K562 (cell line): ENCODE measurements at regions not wholly inside any gene's neighbourhood (a gene's known extent, or its start where the extent isn't known, plus 50 kb on each side); places are given as distances from the start of the nearest gene placed in this dataset.

Experiments
- FOXA1 ChIP-seq: fragments of 450-650 bp; IDR thresholded peaks from 2 replicates; pipeline ENCODE4 v1.6.1; 2016; ENCODE audit warnings: mild to moderate bottlenecking, borderline replicate concordance
- GTF2E2 ChIP-seq: fragments of 200-800 bp; sonication (Bioruptor generic); IDR thresholded peaks from 2 replicates; pipeline ENCODE4 v1.6.1; 2016; ENCODE audit warnings: missing genetic modification characterization, missing compliant biosample characterization
- HDAC8 ChIP-seq: fragments of 450-650 bp; IDR thresholded peaks from 2 replicates; pipeline ENCODE4 v1.6.1; 2016; ENCODE audit warnings: mild to moderate bottlenecking, missing genetic modification characterization, moderate library complexity, missing compliant biosample characterization
- KLF6 ChIP-seq: fragments of 250-450 bp; sonication (Bioruptor Pico); IDR thresholded peaks from 2 replicates; pipeline ENCODE4 v1.4.0; 2020; ENCODE audit warnings: mild to moderate bottlenecking, moderate library complexity, borderline replicate concordance
- PHB ChIP-seq: fragments of 250-450 bp; sonication (Bioruptor Pico); IDR thresholded peaks from 2 replicates; pipeline ENCODE4 v1.5.0; 2021
- RBFOX2 ChIP-seq: fragments of 200-400 bp; formaldehyde crosslinking; IDR thresholded peaks from 2 replicates; pipeline ENCODE4 v1.6.1; 2017; ENCODE audit warnings: low read depth, mild to moderate bottlenecking, low read length, moderate library complexity
- ZNF212 ChIP-seq: fragments of 450-650 bp; formaldehyde crosslinking; IDR thresholded peaks from 2 replicates; pipeline ENCODE4 v1.4.0; 2020; ENCODE audit warnings: mild to moderate bottlenecking
- TF ChIP-seq, protein P1 (sequence below): fragments of 250-450 bp; sonication (Bioruptor Pico); IDR thresholded peaks from 2 replicates; pipeline ENCODE4 v1.8.0; 2022; ENCODE audit warnings: inconsistent platforms, mild to moderate bottlenecking, moderate library complexity, borderline replicate concordance
- TF ChIP-seq, protein P2 (sequence below): fragments of 200-800 bp; sonication (Bioruptor generic); IDR thresholded peaks from 2 replicates; pipeline ENCODE4 v1.6.1; 2016; ENCODE audit warnings: missing genetic modification characterization, missing compliant biosample characterization
- TF ChIP-seq, protein P3 (sequence below): fragments of 450-650 bp; conservative IDR thresholded peaks from 2 replicates; pipeline ENCODE4 v1.6.1; 2016; ENCODE audit warnings: missing genetic modification characterization, low read depth, mild to moderate bottlenecking, control low read depth, missing compliant biosample characterization
- TF ChIP-seq, protein P4 (sequence below): fragments of 450-650 bp; IDR thresholded peaks from 2 replicates; pipeline ENCODE4 v1.6.1; 2016; ENCODE audit warnings: low read depth

DNA sequence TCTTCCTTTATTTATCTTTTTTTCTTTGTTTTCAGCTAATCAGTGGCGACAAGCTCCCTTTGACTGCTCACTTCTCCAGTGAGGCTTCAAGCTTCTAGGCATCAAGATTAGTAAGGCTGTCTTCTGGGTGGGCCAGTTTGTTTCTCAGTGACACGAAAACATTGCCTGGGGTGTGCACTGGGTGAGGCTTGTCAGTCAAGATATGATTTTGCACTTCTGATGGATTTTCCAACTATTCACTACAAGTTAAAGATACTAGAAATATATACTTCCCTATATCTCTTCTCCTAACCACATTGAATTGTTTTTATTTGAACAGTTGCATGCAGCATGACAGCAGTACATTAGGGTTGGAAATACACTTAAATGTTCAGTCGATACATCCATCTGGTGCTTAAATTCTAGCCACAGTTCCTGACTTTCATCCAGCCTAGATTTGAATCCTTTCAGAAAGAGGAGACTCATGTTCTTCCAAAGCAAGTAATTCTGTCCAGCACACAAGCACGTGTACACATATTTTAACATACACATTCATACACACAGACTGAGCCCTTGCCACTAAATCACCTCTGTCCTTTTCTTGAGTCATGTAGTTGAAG is 275.6 kb upstream of the NOVA1 start (continued):
- TF ChIP-seq PHB (CRISPR knock-in tag) (no peak), FOXA1 (no peak), GTF2E2 (tag) (no peak), HDAC8 (no peak), RBFOX2 (no peak), ZNF212 (no peak), KLF6 (CRISPR knock-in tag) (no peak)
- TF ChIP-seq, protein P1, sequence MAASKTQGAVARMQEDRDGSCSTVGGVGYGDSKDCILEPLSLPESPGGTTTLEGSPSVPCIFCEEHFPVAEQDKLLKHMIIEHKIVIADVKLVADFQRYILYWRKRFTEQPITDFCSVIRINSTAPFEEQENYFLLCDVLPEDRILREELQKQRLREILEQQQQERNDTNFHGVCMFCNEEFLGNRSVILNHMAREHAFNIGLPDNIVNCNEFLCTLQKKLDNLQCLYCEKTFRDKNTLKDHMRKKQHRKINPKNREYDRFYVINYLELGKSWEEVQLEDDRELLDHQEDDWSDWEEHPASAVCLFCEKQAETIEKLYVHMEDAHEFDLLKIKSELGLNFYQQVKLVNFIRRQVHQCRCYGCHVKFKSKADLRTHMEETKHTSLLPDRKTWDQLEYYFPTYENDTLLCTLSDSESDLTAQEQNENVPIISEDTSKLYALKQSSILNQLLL (CRISPR knock-in tag), result no peak
- TF ChIP-seq, protein P2, sequence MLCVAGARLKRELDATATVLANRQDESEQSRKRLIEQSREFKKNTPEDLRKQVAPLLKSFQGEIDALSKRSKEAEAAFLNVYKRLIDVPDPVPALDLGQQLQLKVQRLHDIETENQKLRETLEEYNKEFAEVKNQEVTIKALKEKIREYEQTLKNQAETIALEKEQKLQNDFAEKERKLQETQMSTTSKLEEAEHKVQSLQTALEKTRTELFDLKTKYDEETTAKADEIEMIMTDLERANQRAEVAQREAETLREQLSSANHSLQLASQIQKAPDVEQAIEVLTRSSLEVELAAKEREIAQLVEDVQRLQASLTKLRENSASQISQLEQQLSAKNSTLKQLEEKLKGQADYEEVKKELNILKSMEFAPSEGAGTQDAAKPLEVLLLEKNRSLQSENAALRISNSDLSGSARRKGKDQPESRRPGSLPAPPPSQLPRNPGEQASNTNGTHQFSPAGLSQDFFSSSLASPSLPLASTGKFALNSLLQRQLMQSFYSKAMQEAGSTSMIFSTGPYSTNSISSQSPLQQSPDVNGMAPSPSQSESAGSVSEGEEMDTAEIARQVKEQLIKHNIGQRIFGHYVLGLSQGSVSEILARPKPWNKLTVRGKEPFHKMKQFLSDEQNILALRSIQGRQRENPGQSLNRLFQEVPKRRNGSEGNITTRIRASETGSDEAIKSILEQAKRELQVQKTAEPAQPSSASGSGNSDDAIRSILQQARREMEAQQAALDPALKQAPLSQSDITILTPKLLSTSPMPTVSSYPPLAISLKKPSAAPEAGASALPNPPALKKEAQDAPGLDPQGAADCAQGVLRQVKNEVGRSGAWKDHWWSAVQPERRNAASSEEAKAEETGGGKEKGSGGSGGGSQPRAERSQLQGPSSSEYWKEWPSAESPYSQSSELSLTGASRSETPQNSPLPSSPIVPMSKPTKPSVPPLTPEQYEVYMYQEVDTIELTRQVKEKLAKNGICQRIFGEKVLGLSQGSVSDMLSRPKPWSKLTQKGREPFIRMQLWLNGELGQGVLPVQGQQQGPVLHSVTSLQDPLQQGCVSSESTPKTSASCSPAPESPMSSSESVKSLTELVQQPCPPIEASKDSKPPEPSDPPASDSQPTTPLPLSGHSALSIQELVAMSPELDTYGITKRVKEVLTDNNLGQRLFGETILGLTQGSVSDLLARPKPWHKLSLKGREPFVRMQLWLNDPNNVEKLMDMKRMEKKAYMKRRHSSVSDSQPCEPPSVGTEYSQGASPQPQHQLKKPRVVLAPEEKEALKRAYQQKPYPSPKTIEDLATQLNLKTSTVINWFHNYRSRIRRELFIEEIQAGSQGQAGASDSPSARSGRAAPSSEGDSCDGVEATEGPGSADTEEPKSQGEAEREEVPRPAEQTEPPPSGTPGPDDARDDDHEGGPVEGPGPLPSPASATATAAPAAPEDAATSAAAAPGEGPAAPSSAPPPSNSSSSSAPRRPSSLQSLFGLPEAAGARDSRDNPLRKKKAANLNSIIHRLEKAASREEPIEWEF, result no peak
- TF ChIP-seq, protein P3, sequence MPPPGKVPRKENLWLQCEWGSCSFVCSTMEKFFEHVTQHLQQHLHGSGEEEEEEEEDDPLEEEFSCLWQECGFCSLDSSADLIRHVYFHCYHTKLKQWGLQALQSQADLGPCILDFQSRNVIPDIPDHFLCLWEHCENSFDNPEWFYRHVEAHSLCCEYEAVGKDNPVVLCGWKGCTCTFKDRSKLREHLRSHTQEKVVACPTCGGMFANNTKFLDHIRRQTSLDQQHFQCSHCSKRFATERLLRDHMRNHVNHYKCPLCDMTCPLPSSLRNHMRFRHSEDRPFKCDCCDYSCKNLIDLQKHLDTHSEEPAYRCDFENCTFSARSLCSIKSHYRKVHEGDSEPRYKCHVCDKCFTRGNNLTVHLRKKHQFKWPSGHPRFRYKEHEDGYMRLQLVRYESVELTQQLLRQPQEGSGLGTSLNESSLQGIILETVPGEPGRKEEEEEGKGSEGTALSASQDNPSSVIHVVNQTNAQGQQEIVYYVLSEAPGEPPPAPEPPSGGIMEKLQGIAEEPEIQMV (tag), result no peak
- TF ChIP-seq, protein P4, sequence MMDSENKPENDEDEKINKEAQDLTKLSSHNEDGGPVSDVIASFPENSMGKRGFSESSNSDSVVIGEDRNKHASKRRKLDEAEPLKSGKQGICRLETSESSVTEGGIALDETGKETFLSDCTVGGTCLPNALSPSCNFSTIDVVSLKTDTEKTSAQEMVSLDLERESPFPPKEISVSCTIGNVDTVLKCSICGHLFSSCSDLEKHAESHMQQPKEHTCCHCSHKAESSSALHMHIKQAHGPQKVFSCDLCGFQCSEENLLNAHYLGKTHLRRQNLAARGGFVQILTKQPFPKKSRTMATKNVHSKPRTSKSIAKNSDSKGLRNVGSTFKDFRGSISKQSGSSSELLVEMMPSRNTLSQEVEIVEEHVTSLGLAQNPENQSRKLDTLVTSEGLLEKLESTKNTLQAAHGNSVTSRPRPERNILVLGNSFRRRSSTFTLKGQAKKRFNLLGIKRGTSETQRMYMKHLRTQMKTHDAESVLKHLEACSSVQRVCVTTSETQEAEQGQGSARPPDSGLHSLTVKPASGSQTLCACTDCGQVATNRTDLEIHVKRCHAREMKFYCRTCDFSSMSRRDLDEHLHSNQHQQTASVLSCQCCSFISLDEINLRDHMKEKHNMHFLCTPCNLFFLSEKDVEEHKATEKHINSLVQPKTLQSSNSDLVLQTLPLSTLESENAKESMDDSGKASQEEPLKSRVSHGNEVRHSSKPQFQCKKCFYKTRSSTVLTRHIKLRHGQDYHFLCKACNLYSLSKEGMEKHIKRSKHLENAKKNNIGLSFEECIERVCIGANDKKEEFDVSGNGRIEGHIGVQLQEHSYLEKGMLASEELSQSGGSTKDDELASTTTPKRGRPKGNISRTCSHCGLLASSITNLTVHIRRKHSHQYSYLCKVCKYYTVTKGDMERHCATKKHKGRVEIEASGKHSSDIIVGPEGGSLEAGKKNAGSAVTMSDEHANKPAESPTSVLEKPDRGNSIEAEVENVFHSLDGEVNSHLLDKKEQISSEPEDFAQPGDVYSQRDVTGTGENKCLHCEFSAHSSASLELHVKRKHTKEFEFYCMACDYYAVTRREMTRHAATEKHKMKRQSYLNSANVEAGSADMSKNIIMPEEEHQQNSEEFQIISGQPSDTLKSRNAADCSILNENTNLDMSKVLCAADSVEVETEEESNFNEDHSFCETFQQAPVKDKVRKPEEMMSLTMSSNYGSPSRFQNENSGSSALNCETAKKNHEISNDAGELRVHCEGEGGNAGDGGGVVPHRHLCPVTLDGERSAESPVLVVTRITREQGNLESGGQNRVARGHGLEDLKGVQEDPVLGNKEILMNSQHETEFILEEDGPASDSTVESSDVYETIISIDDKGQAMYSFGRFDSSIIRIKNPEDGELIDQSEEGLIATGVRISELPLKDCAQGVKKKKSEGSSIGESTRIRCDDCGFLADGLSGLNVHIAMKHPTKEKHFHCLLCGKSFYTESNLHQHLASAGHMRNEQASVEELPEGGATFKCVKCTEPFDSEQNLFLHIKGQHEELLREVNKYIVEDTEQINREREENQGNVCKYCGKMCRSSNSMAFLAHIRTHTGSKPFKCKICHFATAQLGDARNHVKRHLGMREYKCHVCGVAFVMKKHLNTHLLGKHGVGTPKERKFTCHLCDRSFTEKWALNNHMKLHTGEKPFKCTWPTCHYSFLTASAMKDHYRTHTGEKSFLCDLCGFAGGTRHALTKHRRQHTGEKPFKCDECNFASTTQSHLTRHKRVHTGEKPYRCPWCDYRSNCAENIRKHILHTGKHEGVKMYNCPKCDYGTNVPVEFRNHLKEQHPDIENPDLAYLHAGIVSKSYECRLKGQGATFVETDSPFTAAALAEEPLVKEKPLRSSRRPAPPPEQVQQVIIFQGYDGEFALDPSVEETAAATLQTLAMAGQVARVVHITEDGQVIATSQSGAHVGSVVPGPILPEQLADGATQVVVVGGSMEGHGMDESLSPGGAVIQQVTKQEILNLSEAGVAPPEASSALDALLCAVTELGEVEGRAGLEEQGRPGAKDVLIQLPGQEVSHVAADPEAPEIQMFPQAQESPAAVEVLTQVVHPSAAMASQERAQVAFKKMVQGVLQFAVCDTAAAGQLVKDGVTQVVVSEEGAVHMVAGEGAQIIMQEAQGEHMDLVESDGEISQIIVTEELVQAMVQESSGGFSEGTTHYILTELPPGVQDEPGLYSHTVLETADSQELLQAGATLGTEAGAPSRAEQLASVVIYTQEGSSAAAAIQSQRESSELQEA, result no peak
